ENCODE measurements at regions not wholly inside any gene's neighbourhood (a gene's known extent, or its start where the extent isn't known, plus 50 kb on each side); places are given as distances from the start of the nearest gene placed in this dataset.

GRCh38 chr4:36516522-36517095 is 235.2 kb downstream of the DTHD1 start:
- TF ChIP-seq CTCF (IDR thresholded peaks at IDR 0.05) = no peak
- no peak for TF ChIP-seq POLR2A (IDR thresholded peaks at IDR 0.05)

Measured in stomach (tissue), 4 donors.